HFF-Myc (cell line): ENCODE measurements at regions not wholly inside any gene's neighbourhood (a gene's known extent, or its start where the extent isn't known, plus 50 kb on each side); places are given as distances from the start of the nearest gene placed in this dataset.

Experiments
- DNase-seq: peaks from one replicate; pipeline ENCODE4 v3.0.0-alpha.2; 2011; ENCODE audit warnings: low read depth; ENCODE audit errors: extremely low read depth
- H3K4me3 ChIP-seq: replicated peaks from 2 replicates; pipeline ENCODE4 v1.5.1; 2011; ENCODE audit warnings: low read depth, mild to moderate bottlenecking, control low read depth, low read length
- CTCF ChIP-seq: IDR thresholded peaks from 2 replicates; pipeline ENCODE4 v1.5.1; 2012; ENCODE audit warnings: mild to moderate bottlenecking, low read depth, low read length, control low read depth; ENCODE audit errors: missing control alignments

DNA sequence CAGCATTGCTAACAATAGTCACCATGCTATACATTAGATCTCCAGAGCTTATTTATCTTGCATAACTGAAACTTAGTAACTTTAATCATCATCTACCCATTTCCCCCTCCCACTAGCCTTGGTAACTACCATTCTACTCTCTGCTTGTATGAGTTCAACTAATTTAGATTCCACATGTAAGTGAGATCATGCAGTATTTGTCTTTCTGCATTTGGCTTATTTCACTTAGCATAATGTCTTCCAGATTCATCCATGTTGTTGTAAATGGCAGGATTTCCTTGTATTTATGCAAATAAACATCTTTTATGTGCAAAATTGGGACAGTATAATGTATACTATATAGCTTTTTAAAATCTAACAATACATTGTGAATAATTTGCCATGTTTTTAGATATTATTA lies 66.0 kb upstream of the ZBED5 start:
- no peak for DNase-seq
- no peak for TF ChIP-seq CTCF

DNA sequence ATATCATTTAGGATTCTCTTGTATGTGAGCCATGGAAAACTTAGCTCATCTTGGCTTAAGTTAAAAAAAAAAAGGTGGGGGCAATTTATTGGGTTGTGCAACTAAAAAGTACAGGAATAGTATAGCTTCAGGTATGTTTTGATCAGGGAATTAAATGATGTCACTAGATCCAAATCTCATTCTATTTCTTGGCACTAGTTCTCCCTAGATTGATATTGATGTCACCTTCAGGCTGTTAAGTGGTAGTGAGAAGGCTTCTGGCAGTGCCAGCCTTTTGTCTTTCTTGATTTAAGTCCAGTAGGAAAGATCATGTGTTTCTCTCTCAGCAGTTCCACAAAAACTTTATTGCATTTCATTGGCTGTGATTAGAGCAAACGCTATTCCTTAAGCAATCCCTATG lies 65.0 kb upstream of the ZBED5 start:
- no peak for DNase-seq
- no peak overlapping the region for H3K4me3 ChIP-seq
- TF ChIP-seq CTCF = no peak

More for the DNA sequence above, 66.0 kb upstream of the ZBED5 start:
- no peak overlapping the region for H3K4me3 ChIP-seq

- DNase-seq = no peak
- no peak overlapping the region for H3K4me3 ChIP-seq
- no peak for TF ChIP-seq CTCF
Observed at GRCh38 chr11:10920875-10921274, 63.0 kb upstream of the ZBED5 start.

- no peak for TF ChIP-seq CTCF
- no peak for DNase-seq
- no peak overlapping the region for H3K4me3 ChIP-seq
Observed at GRCh38 chr11:10920205-10920604, 62.4 kb upstream of the ZBED5 start.

DNA sequence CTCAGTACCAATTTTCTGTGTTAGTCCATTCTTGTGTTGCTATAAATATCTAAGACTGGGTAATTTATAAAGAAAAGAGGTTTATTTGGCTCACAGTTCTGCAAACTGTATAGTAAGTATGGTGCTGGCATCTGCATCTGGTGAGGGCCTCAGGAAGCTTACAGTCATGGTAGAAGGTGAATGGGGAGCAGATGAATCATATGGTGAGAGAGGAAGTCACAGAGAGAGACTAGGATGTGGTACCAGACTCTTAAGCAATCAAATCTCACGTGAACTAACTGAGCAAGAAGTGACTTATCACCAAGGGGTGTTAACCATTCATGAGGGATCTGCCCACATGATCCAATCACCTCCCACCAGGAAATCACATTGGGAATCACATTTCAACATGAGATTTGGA lies 60.8 kb upstream of the ZBED5 start:
- TF ChIP-seq CTCF = no peak
- no peak overlapping the region for H3K4me3 ChIP-seq
- DNase-seq = no peak

DNA sequence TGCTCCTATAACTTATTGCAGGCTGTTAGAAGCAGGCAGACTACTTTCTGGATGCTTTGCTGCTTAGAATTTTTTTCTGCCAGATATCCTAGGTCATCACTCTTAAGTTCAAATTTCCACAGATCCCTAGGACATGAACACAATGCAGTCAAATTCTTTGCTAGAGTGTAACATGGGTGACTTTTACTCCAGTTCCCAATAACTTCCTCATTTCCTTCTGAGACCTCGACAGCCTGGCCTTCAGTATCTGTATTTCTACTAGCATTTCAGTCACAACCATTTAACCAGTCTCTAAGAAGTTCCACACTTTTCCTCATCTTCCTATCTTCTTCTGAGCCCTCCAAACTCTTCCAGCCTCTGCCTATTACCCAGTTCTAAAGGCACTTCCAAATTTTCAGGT lies 60.4 kb upstream of the ZBED5 start:
- TF ChIP-seq CTCF = no peak
- H3K4me3 ChIP-seq = no peak overlapping the region
- DNase-seq = no peak

DNA sequence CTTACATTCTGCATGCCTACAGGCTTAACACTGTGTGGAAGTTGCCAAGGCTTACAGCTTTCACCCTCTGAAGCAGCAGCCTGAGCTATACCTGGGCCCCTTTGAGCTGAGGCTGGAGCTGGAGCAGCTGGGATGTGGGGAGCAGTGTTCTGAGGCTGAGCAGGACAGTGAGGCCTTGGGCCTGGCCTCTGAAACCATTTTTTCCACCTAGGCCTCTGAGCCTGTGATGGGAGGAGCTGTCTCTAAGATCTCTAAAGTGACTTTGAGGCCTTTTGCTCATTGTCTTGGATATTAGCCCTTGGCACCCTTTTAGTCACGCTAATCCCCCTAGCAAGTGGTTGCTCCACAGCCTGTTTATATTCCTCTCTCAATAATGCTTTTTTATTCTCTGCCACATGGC lies 59.9 kb upstream of the ZBED5 start:
- no peak for TF ChIP-seq CTCF
- no peak for DNase-seq
- H3K4me3 ChIP-seq = no peak overlapping the region
